Nephron progenitor cell (in vitro differentiated cells): ENCODE measurements at regions not wholly inside any gene's neighbourhood (a gene's known extent, or its start where the extent isn't known, plus 50 kb on each side); places are given as distances from the start of the nearest gene placed in this dataset.

ENCODE experiments used
- DNase-seq: peaks from one replicate; pipeline ENCODE4 v3.0.0; 2021
- H3K27ac Mint-ChIP-seq: 2 replicates; pipeline ENCODE4 v1.8.0; 2021; ENCODE audit warnings: mild to moderate bottlenecking, moderate library complexity, mixed read lengths
- H3K27me3 Mint-ChIP-seq: 2 replicates; pipeline ENCODE4 v1.8.0; 2021; ENCODE audit warnings: mild to moderate bottlenecking, low read depth, mixed read lengths; ENCODE audit not compliant: poor library complexity
- H3K36me3 Mint-ChIP-seq: 2 replicates; pipeline ENCODE4 v1.8.0; 2021; ENCODE audit warnings: low read depth, mixed read lengths
- H3K4me1 Mint-ChIP-seq: 2 replicates; pipeline ENCODE4 v1.8.0; 2021; ENCODE audit warnings: mixed read lengths
- H3K4me3 Mint-ChIP-seq: 2 replicates; pipeline ENCODE4 v1.8.0; 2021; ENCODE audit warnings: mild to moderate bottlenecking, moderate library complexity, mixed read lengths
- H3K9me3 Mint-ChIP-seq: 2 replicates; pipeline ENCODE4 v1.8.0; 2021; ENCODE audit warnings: mild to moderate bottlenecking, moderate library complexity, mixed read lengths
- CTCF ChIP-seq: fragments of 200-600 bp; sonication (generic); IDR thresholded peaks from 2 replicates; pipeline ENCODE4 v1.5.0; 2021; ENCODE audit warnings: antibody characterized with exemption

- Mint-ChIP-seq H3K27me3 (no peaks in the 10 kb centered on the region), H3K9me3 (peaks cover 15% of the 10 kb centered on the region), H3K27ac (no peak overlapping the region), H3K4me1 (no peaks in the 10 kb centered on the region), H3K4me3 (no peak overlapping the region), H3K36me3 (no peaks in the 10 kb centered on the region)
- DNase-seq, result no peak
- no peak for TF ChIP-seq CTCF
These were observed 909.4 kb downstream of the ADGRL2 start for GRCh38 chr1:82710091-82710490.

- DNase-seq, result no peak
- no peaks in the 10 kb centered on the region for H3K36me3 Mint-ChIP-seq
- no peak overlapping the region for H3K4me3 Mint-ChIP-seq
- H3K27ac Mint-ChIP-seq, result no peak overlapping the region
- H3K27me3 Mint-ChIP-seq, result no peaks in the 10 kb centered on the region
- no peaks in the 10 kb centered on the region for H3K4me1 Mint-ChIP-seq
- no peak for TF ChIP-seq CTCF
- peaks cover 3% of the 10 kb centered on the region for H3K9me3 Mint-ChIP-seq
These were observed 906.9 kb downstream of the ADGRL2 start for GRCh38 chr1:82707681-82708080.

- Mint-ChIP-seq H3K27me3 (no peaks in the 10 kb centered on the region), H3K9me3 (no peaks in the 10 kb centered on the region), H3K4me3 (no peak overlapping the region), H3K27ac (no peak overlapping the region), H3K36me3 (no peaks in the 10 kb centered on the region), H3K4me1 (no peaks in the 10 kb centered on the region)
- DNase-seq, result no peak
- TF ChIP-seq CTCF, result no peak
These were observed 906.0 kb downstream of the ADGRL2 start for GRCh38 chr1:82706741-82707140.

GRCh38 chr1:82704966-82705365, 904.2 kb downstream of the ADGRL2 start:
- no peak overlapping the region for H3K27ac Mint-ChIP-seq
- no peak overlapping the region for H3K4me3 Mint-ChIP-seq
- no peaks in the 10 kb centered on the region for H3K9me3 Mint-ChIP-seq
- H3K36me3 Mint-ChIP-seq, result no peaks in the 10 kb centered on the region
- H3K27me3 Mint-ChIP-seq, result no peaks in the 10 kb centered on the region
- DNase-seq, result no peak
- no peaks in the 10 kb centered on the region for H3K4me1 Mint-ChIP-seq
- TF ChIP-seq CTCF, result no peak

- no peaks in the 10 kb centered on the region for H3K27me3 Mint-ChIP-seq
- no peak for DNase-seq
- H3K27ac Mint-ChIP-seq, result no peak overlapping the region
- no peaks in the 10 kb centered on the region for H3K4me1 Mint-ChIP-seq
- no peak for TF ChIP-seq CTCF
- H3K9me3 Mint-ChIP-seq, result no peaks in the 10 kb centered on the region
- H3K36me3 Mint-ChIP-seq, result no peaks in the 10 kb centered on the region
- H3K4me3 Mint-ChIP-seq, result no peak overlapping the region
These were observed 903.7 kb downstream of the ADGRL2 start for GRCh38 chr1:82704393-82704792.

- Mint-ChIP-seq H3K4me1 (no peaks in the 10 kb centered on the region), H3K4me3 (no peak overlapping the region), H3K9me3 (no peaks in the 10 kb centered on the region), H3K27ac (no peak overlapping the region), H3K36me3 (no peaks in the 10 kb centered on the region), H3K27me3 (no peaks in the 10 kb centered on the region)
- no peak for DNase-seq
- no peak for TF ChIP-seq CTCF
These were observed 903.2 kb downstream of the ADGRL2 start for GRCh38 chr1:82703951-82704350.
